Limb (tissue), 2 donors: ENCODE measurements at regions not wholly inside any gene's neighbourhood (a gene's known extent, or its start where the extent isn't known, plus 50 kb on each side); places are given as distances from the start of the nearest gene placed in this dataset.
"Not testable (repeated sequence)": the region's sequence is repeated elsewhere in the genome, so short reads cannot be mapped to it uniquely, and the experiment has no call there.

Experiments
- DNase-seq, 2 donors: peaks; one replicate each; pipeline ENCODE4 v3.0.0-alpha.2; 2016; ENCODE audit errors: extremely low spot score in 2 of 2

- DNase-seq: no peak
Observed at GRCh38 chr14:103230658-103231334, 103.2 kb upstream of the EIF5 start.

GRCh38 chr14:103231376-103232019 lies 102.5 kb upstream of the EIF5 start:
- DNase-seq: no peak

- DNase-seq: no peak
Observed at GRCh38 chr14:103232031-103232808, 101.8 kb upstream of the EIF5 start.

GRCh38 chr14:103232831-103233319 lies 101.2 kb upstream of the EIF5 start:
- DNase-seq: no peak

- no peak for DNase-seq
Observed at GRCh38 chr14:103233328-103233727, 100.7 kb upstream of the EIF5 start.

GRCh38 chr14:103234826-103235225 lies 99.2 kb upstream of the EIF5 start:
- DNase-seq: not testable (repeated sequence)

- DNase-seq: peak in 1 of 2 donors; percentile 15
Observed at GRCh38 chr14:103235506-103235905, 98.5 kb upstream of the EIF5 start.

GRCh38 chr14:103239751-103240150 lies 94.3 kb upstream of the EIF5 start:
- no peak for DNase-seq

GRCh38 chr14:103241531-103241930 lies 92.5 kb upstream of the EIF5 start:
- DNase-seq: no peak

- no peak for DNase-seq
Observed at GRCh38 chr14:103243764-103244737, 90.0 kb upstream of the EIF5 start.

- DNase-seq: not testable (repeated sequence)
Observed at GRCh38 chr14:103245624-103246031, 88.4 kb upstream of the EIF5 start.

GRCh38 chr14:103246070-103246469 lies 88.0 kb upstream of the EIF5 start:
- no peak for DNase-seq

- no peak for DNase-seq
Observed at GRCh38 chr14:103247169-103247606, 86.8 kb upstream of the EIF5 start.

GRCh38 chr14:103250181-103250580 lies 83.9 kb upstream of the EIF5 start:
- DNase-seq: no peak

- no peak for DNase-seq
Observed at GRCh38 chr14:103250874-103251273, 83.2 kb upstream of the EIF5 start.

GRCh38 chr14:103255555-103255954 lies 78.5 kb upstream of the EIF5 start:
- no peak for DNase-seq

- no peak for DNase-seq
Observed at GRCh38 chr14:103256406-103256805, 77.6 kb upstream of the EIF5 start.

GRCh38 chr14:103257211-103257962 lies 76.7 kb upstream of the EIF5 start:
- no peak for DNase-seq

GRCh38 chr14:103258211-103258610 lies 75.8 kb upstream of the EIF5 start:
- DNase-seq: no peak

GRCh38 chr14:103259184-103259583 lies 74.9 kb upstream of the EIF5 start:
- no peak for DNase-seq
